GM12878 (cell line): ENCODE measurements at regions not wholly inside any gene's neighbourhood (a gene's known extent, or its start where the extent isn't known, plus 50 kb on each side); places are given as distances from the start of the nearest gene placed in this dataset.

Experiments
- BCL11A ChIP-seq: IDR thresholded peaks from 2 replicates; pipeline ENCODE4 v1.6.1; 2011; ENCODE audit warnings: low read depth, low read length
- CBX5 ChIP-seq: sonication (generic); IDR thresholded peaks from 2 replicates; pipeline ENCODE4 v1.6.1; 2016; ENCODE audit warnings: low read depth, moderate library complexity, mild to moderate bottlenecking, inconsistent platforms
- CHD4 ChIP-seq: fragments of 200-600 bp; sonication (generic); IDR thresholded peaks from 2 replicates; pipeline ENCODE4 v1.6.1; 2016; ENCODE audit warnings: mild to moderate bottlenecking
- DPF2 ChIP-seq: fragments of 450-650 bp; IDR thresholded peaks from 2 replicates; pipeline ENCODE4 v1.6.1; 2017; ENCODE audit warnings: mild to moderate bottlenecking
- GATAD2B ChIP-seq: fragments of 450-650 bp; conservative IDR thresholded peaks from 2 replicates; pipeline ENCODE4 v1.6.1; 2017; ENCODE audit warnings: low read depth, mild to moderate bottlenecking, moderate library complexity
- KAT2A ChIP-seq: conservative IDR thresholded peaks from 2 replicates; pipeline ENCODE4 v1.6.1; 2011; ENCODE audit warnings: low read depth, low read length; ENCODE audit not compliant: control insufficient read depth
- NBN ChIP-seq: fragments of 450-650 bp; IDR thresholded peaks from 2 replicates; pipeline ENCODE4 v1.6.1; 2016
- NR2C2 ChIP-seq: IDR thresholded peaks from 2 replicates; pipeline ENCODE4 v1.6.1; 2011; ENCODE audit warnings: borderline replicate concordance, low read depth; ENCODE audit not compliant: control insufficient read depth, insufficient read length
- PAX5 ChIP-seq: IDR thresholded peaks from 2 replicates; pipeline ENCODE4 v1.6.1; 2011; ENCODE audit warnings: low read depth, low read length, borderline replicate concordance
- PBX3 ChIP-seq: IDR thresholded peaks from 2 replicates; pipeline ENCODE4 v1.6.1; 2011; ENCODE audit warnings: mild to moderate bottlenecking, low read depth, low read length, moderate library complexity; ENCODE audit not compliant: insufficient replicate concordance
- PML ChIP-seq: IDR thresholded peaks from 2 replicates; pipeline ENCODE4 v1.6.1; 2012; ENCODE audit warnings: low read length, inconsistent platforms
- PRDM15 ChIP-seq: fragments of 450-650 bp; formaldehyde crosslinking; IDR thresholded peaks from 2 replicates; pipeline ENCODE4 v1.4.0; 2020; ENCODE audit warnings: mild to moderate bottlenecking, moderate library complexity
- RB1 ChIP-seq: fragments of 450-650 bp; formaldehyde crosslinking; IDR thresholded peaks from 2 replicates; pipeline ENCODE4 v1.6.1; 2017; ENCODE audit warnings: mild to moderate bottlenecking, borderline replicate concordance
- SPI1 ChIP-seq: IDR thresholded peaks from 2 replicates; pipeline ENCODE4 v1.6.1; 2011; ENCODE audit warnings: low read depth, mild to moderate bottlenecking, low read length, moderate library complexity, borderline replicate concordance; ENCODE audit not compliant: insufficient read depth
- STAT1 ChIP-seq: fragments of 450-650 bp; conservative IDR thresholded peaks from 2 replicates; pipeline ENCODE4 v1.6.1; 2014; ENCODE audit warnings: antibody characterized with exemption, mild to moderate bottlenecking
- TBL1XR1 ChIP-seq: IDR thresholded peaks from 2 replicates; pipeline ENCODE4 v1.6.1; 2012; ENCODE audit warnings: low read depth, low read length, improper control_type of control experiment
- YBX1 ChIP-seq: fragments of 450-650 bp; IDR thresholded peaks from 2 replicates; pipeline ENCODE4 v1.6.1; 2016; ENCODE audit warnings: antibody characterized with exemption
- ZBTB4 ChIP-seq: fragments of 450-650 bp; formaldehyde crosslinking; IDR thresholded peaks from 2 replicates; pipeline ENCODE4 v1.4.0; 2022; ENCODE audit warnings: mild to moderate bottlenecking, moderate library complexity
- TF ChIP-seq, protein P1 (sequence below): fragments of 450-650 bp; IDR thresholded peaks from 2 replicates; pipeline ENCODE4 v1.6.1; 2014; ENCODE audit warnings: mild to moderate bottlenecking
- TF ChIP-seq, protein P2 (sequence below): fragments of 150-350 bp; IDR thresholded peaks from 2 replicates; pipeline ENCODE4 v1.6.1; 2014; ENCODE audit warnings: mild to moderate bottlenecking, low read depth, low read length

- TF ChIP-seq DPF2 (no peak), SPI1 (no peak), ZBTB4 (no peak), PML (no peak), RB1 (no peak), NR2C2 (no peak), CHD4 (no peak), GATAD2B (no peak), TBL1XR1 (peak; percentile 16; the same call in 1 of the 2 replicates), PAX5 (no peak), PRDM15 (CRISPR knock-in tag) (no peak), NBN (no peak), YBX1 (no peak), STAT1 (no peak), KAT2A (no peak), CBX5 (no peak), BCL11A (no peak), PBX3 (no peak)
- TF ChIP-seq, protein P1, sequence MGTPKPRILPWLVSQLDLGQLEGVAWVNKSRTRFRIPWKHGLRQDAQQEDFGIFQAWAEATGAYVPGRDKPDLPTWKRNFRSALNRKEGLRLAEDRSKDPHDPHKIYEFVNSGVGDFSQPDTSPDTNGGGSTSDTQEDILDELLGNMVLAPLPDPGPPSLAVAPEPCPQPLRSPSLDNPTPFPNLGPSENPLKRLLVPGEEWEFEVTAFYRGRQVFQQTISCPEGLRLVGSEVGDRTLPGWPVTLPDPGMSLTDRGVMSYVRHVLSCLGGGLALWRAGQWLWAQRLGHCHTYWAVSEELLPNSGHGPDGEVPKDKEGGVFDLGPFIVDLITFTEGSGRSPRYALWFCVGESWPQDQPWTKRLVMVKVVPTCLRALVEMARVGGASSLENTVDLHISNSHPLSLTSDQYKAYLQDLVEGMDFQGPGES: no peak
- TF ChIP-seq, protein P2, sequence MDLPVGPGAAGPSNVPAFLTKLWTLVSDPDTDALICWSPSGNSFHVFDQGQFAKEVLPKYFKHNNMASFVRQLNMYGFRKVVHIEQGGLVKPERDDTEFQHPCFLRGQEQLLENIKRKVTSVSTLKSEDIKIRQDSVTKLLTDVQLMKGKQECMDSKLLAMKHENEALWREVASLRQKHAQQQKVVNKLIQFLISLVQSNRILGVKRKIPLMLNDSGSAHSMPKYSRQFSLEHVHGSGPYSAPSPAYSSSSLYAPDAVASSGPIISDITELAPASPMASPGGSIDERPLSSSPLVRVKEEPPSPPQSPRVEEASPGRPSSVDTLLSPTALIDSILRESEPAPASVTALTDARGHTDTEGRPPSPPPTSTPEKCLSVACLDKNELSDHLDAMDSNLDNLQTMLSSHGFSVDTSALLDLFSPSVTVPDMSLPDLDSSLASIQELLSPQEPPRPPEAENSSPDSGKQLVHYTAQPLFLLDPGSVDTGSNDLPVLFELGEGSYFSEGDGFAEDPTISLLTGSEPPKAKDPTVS: no peak
These were observed 341.8 kb upstream of the TBL1XR1 start (continued) for GRCh38 chr3:177538750-177539730.
